OCI-LY7 (cell line): ENCODE measurements at regions not wholly inside any gene's neighbourhood (a gene's known extent, or its start where the extent isn't known, plus 50 kb on each side); places are given as distances from the start of the nearest gene placed in this dataset.

Experiments used
- EZH2phosphoT487 ChIP-seq: fragments of 200-600 bp; sonication (generic); IDR thresholded peaks from 2 replicates; pipeline ENCODE4 v1.6.1; 2018; ENCODE audit warnings: low read depth, borderline replicate concordance, mild to moderate bottlenecking, mixed run types, antibody characterized with exemption, low read length, moderate library complexity, mixed read lengths
- TF ChIP-seq, protein P1 (sequence below): fragments of 200-600 bp; sonication (generic); conservative IDR thresholded peaks from 2 replicates; pipeline ENCODE4 v1.5.1; 2014; ENCODE audit warnings: mild to moderate bottlenecking, antibody characterized with exemption, low read length, moderate library complexity, mixed read lengths

DNA sequence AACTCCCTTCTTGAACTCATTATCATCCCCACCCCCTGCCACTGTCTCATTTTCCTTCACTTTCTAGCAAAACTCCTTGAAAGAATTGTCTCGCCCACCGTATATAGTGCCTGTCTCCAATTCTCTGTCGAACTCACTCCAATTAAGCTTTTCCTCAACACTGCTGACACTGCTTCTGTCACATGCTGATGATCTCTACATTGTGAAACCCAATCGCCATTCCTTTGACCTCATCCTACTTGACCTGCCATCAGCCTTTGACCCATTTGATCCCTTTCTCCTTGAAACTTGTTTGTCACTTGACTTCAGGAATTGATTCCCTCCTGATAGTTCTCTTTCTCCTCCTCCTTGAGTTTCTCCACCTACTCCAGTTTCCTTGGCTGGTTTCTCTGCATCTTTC lies 54.8 kb downstream of the CCDC71L start:
- TF ChIP-seq, protein P1, sequence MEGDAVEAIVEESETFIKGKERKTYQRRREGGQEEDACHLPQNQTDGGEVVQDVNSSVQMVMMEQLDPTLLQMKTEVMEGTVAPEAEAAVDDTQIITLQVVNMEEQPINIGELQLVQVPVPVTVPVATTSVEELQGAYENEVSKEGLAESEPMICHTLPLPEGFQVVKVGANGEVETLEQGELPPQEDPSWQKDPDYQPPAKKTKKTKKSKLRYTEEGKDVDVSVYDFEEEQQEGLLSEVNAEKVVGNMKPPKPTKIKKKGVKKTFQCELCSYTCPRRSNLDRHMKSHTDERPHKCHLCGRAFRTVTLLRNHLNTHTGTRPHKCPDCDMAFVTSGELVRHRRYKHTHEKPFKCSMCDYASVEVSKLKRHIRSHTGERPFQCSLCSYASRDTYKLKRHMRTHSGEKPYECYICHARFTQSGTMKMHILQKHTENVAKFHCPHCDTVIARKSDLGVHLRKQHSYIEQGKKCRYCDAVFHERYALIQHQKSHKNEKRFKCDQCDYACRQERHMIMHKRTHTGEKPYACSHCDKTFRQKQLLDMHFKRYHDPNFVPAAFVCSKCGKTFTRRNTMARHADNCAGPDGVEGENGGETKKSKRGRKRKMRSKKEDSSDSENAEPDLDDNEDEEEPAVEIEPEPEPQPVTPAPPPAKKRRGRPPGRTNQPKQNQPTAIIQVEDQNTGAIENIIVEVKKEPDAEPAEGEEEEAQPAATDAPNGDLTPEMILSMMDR: no peak
- no peak for TF ChIP-seq EZH2phosphoT487
